Activated CD4-positive, alpha-beta T cell treated with anti-CD3 and anti-CD28 coated beads, Interleukin-2, Interleukin-4, amounts not matched to agents 100 ng/mL and 50 ng/mL, durations not matched to agents 16 hours and 8 hours (primary cell): ENCODE measurements at regions not wholly inside any gene's neighbourhood (a gene's known extent, or its start where the extent isn't known, plus 50 kb on each side); places are given as distances from the start of the nearest gene placed in this dataset.
"Not testable (repeated sequence)": the region's sequence is repeated elsewhere in the genome, so short reads cannot be mapped to it uniquely, and the experiment has no call there.

Source experiments
- DNase-seq: peaks from one replicate; pipeline ENCODE4 v3.0.0-alpha.2; 2020; ENCODE audit warnings: low spot score

GRCh38 chr4:89496851-89497250 lies 189.3 kb upstream of the GPRIN3 start:
- DNase-seq: no peak

GRCh38 chr4:89493367-89493766 lies 185.8 kb upstream of the GPRIN3 start:
- no peak for DNase-seq

GRCh38 chr4:89492581-89493071 lies 185.0 kb upstream of the GPRIN3 start:
- DNase-seq: no peak

DNA sequence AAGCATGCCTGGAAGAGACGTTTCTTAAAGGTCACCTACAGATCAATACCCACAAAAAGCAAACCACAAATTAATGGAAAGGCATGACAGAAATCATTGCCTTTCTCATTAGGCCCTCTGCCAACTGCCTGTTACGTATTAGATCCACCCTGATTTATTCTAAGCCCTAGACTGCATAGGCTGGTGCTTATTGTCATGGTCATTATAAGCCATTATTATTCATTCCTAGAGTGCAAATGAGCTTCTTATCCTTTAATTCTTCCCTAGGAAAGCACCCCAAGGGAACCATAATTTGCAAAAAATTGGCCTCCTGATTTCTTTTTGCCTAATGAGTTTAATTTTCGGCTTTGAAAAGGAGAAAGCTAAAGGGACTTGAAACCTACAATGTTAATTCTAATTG lies 184.2 kb upstream of the GPRIN3 start:
- no peak for DNase-seq

DNA sequence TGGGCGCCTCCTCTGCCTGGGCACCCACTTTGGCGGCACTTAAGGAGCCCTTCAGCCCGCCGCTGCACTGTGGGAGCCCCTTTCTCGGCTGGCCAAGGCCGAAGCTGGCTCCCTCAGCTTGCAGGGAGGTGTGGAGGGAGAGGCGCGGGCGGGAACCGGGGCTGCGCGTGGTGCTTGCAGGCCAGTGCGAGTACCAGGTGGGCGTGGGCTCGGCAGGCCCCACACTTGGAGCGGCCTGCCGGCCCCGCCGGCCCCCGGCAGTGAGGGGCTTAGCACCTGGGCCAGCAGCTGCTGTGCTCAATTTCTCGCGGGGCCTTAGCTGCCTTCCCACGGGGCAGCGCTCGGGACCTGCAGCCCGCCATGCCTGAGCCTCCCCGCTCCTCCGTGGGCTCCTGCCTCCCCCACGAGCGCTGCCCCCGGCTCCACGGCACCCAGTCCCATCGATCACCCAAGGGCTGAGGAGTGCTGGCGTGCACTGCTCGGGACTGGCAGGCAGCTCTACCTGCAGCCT lies 182.4 kb upstream of the GPRIN3 start:
- not testable (repeated sequence) for DNase-seq

DNA sequence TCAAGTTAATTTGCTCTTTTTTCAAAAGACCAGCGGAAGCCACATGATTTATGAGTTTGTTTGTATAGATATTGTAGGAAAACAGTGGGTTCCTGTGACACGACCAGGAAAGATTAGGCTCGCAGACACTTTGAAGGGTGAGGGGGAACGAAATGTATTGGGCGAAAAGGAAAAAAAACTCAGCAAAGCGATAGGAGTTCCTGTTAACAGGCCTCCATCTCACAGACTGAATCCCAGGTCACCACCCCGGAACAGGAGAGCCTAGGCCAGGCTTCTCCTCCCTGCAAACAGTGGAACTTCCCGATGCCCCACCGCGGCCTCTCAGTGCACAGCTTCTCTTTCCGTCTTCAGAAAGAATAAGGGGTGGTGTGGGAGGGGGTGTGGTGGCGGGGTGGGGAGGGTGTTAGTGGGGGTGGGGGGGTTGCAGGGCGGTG lies 181.8 kb upstream of the GPRIN3 start:
- no peak for DNase-seq

DNA sequence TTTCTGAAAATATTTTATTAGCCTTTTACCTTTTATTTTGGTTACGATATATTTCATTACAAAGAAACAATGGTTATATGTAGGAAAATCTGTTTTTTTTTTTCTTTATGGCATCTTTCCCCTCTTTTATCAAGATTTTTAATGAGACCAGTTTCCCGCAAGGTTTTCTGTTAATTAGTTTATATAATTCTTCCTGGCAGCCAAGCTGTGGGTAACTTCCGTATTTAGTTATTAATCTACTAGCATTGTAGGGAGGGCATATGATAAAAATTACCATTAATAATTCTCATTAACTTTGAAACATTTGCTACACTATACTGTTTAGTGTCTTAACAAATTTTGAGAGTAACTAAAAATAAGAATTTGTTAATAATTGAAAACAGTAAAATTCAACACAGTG lies 181.1 kb upstream of the GPRIN3 start:
- no peak for DNase-seq

- no peak for DNase-seq
Measured at GRCh38 chr4:89486673-89487072, 179.1 kb upstream of the GPRIN3 start.

DNA sequence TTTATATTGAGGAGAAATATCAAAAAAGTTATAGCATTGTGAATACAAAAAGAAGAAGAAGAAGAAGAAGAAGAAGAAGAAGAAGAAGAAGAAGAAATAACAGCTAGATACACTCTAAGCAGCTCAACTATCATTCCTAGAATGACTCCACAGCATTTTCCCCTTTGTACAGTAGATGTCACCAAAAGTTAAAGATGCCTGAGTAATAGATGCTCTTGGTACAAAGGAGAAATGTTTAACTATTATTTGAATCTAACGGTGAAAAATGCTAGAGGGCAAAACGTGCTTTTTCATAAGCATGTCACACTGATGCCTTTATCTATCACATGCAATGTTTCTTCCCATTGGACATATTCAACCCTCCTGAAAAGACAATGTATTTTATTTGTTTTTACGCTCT lies 178.4 kb upstream of the GPRIN3 start:
- no peak for DNase-seq

GRCh38 chr4:89483833-89484232 lies 176.2 kb upstream of the GPRIN3 start:
- no peak for DNase-seq

DNA sequence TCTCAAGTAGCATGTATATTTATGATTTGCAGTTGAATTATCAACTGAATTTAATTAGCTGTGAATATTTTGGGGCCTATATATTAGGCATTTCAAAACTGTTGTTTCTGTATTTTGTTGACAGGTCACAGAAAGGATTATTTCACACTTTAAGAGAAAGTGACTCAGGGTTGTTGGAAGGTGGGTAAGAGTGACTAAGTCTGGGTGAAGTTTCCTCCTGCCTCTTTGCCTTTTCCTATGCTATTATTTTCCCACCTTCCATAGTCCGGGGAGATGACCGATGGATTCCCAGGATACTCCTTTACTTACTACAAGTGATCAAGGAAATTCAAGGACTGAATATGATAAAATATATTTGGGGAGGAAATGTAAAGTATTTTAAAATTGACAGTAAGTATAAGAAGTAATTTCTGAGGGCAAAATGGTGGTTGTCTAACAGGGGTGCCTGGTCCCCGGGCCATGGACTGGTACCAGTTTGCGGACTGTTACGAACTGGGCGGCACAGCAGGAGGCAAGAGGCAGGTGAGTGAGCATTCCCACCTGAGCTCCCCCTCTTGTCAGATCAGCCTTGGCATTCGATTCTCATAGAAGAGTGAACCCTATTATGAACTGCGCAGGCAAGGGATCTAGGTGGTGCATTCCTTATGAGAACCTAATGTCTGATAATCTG lies 175.5 kb upstream of the GPRIN3 start:
- no peak for DNase-seq

DNA sequence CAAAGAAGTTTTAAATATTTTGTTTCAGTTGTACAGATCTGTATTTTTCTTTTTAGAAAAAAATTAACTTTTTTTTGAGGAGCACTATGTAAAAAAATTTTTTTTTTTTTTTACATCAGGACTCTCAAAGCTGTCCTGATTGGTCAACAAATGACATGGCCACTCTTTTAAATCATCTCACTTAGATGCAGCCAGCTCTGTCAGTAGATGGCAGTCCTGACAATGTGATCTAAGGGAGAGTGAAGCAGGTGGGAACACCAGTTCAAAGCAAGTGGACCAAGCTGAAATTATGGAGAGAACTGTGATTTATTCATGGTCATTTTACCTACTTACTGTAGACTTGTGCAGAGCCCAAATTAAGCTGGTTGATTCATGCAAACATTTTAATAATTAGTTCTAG lies 174.7 kb upstream of the GPRIN3 start:
- peak; percentile 12 for DNase-seq

GRCh38 chr4:89469930-89470375 lies 162.4 kb upstream of the GPRIN3 start:
- peak; percentile 83 for DNase-seq

- DNase-seq: no peak
Measured at GRCh38 chr4:89469516-89469915, 161.9 kb upstream of the GPRIN3 start.

GRCh38 chr4:89468602-89469001 lies 161.0 kb upstream of the GPRIN3 start:
- no peak for DNase-seq

DNA sequence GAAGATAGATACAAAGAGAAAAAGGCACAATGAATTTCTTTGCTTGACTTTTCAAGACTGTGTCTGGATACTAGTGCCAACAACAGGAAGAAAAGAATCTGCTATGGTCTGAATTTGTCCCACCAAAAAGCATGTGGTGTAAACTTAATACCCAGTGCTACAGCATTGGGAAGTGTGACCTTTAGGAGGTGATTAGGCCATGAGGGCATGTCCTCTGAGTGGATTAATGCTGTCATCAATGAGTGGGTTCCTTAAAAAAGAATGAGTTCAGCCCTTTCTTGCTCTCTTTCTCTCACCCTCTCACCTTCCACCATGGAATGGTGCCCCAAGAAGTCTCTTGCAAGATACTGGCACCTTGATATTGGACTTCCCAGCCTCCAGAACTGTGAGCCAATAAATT lies 155.7 kb upstream of the GPRIN3 start:
- DNase-seq: no peak

GRCh38 chr4:89447543-89447942 lies 139.9 kb upstream of the GPRIN3 start:
- no peak for DNase-seq

DNA sequence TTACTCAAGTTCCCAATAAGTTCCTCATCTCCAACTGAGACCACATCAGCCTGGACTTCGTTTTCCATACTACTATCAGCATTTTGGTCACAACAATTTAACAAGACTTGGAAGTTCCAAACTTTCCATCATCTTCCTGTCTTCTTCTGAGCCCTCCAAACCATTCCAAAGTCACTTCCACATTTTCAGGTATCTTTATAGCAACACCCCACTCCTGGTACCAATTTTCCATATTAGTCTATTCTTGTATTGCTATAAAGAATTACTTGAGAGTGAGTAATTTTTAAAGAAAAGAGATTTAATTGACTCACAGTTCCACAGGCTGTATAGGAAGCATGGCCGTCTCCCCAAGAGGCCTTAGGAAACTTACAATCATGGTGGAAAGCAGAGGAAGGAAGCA lies 138.6 kb upstream of the GPRIN3 start:
- DNase-seq: no peak

- DNase-seq: no peak
Measured at GRCh38 chr4:89439533-89439932, 131.9 kb upstream of the GPRIN3 start.

DNA sequence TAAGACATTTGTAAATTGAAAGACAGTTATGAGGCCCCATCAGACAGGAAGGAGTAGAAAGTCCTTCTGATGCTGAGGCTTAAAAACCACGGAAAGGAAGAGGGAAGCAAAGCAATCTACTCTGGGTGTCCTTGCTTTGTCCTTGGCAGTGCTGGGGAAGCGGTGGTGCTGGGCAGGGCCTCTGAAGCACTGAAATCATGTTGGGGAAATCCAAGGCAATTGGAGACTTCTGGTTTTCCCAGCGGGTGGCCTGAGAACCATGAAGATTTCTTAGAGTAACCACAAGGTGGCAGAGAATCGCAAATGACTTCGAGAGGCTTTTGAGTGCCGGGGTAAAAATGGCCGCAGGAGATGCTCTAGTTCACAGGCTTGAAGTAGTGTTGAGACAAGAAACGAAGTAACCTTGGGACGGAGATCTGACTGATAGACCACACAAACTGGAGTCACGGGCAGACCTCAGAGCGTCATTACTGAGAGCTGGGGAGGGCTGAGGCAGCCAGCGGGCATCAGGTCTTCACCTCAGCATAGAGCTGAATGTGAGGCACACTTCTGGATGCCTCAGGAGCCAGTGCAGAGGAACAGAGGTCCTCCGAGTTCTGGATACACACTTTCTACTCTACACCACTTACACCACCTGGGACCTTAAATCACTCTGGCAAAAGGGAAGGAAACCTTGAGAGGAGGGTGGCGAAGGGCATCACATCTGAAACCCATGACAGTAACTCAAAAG lies 130.7 kb upstream of the GPRIN3 start:
- peak; percentile 68 for DNase-seq

DNA sequence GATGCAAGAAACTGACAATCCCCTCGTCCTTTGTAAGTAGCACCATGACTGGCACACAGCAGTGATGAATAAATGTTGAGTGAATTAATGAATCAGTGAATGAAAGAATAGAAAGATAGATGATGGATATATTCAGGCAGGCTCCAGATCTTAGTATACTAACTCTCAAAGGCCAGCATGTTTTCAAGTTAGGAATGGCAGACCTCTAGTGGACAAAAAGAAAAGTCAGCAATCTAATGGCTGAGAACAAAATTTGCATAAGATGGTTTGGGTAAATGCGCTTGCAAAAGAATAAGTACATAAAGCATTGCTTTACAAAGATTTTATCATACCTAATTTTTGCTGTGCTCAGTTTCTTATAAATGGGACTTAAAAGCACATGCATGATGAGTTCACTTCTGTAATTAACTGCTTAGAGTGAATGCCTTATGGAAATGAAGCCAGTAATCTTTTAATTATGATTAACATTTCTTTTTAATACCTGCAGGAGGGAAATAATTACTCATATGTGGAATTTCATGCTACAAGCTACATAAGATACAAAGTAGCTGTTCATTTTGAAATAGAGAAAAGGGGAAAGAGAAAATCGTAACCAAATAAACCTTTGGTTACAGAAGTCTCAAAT lies 126.9 kb upstream of the GPRIN3 start:
- peak; percentile 52 for DNase-seq

GRCh38 chr4:89427782-89428181 lies 120.2 kb upstream of the GPRIN3 start:
- no peak for DNase-seq

GRCh38 chr4:89425023-89425422 lies 117.4 kb upstream of the GPRIN3 start:
- DNase-seq: no peak
